ENCODE measurements at regions not wholly inside any gene's neighbourhood (a gene's known extent, or its start where the extent isn't known, plus 50 kb on each side); places are given as distances from the start of the nearest gene placed in this dataset.
A peak's percentile ranks its signal among the peaks of the same experiment; 100 is the strongest.
"Not testable (repeated sequence)": the region's sequence is repeated elsewhere in the genome, so short reads cannot be mapped to it uniquely, and the experiment has no call there.

- no peak for DNase-seq
These were observed 295.4 kb upstream of the DAB2 start for GRCh38 chr5:39720136-39720535.

- DNase-seq, result no peak
These were observed 292.6 kb upstream of the DAB2 start for GRCh38 chr5:39717176-39717897.

GRCh38 chr5:39716532-39717028, 291.8 kb upstream of the DAB2 start:
- DNase-seq, result peak; percentile 36

- peak; percentile 59 for DNase-seq
These were observed 289.4 kb upstream of the DAB2 start for GRCh38 chr5:39714036-39714698.

GRCh38 chr5:39713250-39713916, 288.6 kb upstream of the DAB2 start:
- no peak for DNase-seq

- no peak for DNase-seq
These were observed 287.8 kb upstream of the DAB2 start for GRCh38 chr5:39712316-39713249.

GRCh38 chr5:39711821-39712220, 287.0 kb upstream of the DAB2 start:
- no peak for DNase-seq

- no peak for DNase-seq
These were observed 284.3 kb upstream of the DAB2 start for GRCh38 chr5:39709032-39709431.

- DNase-seq, result no peak
These were observed 278.1 kb upstream of the DAB2 start for GRCh38 chr5:39702928-39703327.

GRCh38 chr5:39700523-39700922, 275.7 kb upstream of the DAB2 start:
- no peak for DNase-seq

- DNase-seq, result no peak
These were observed 274.2 kb upstream of the DAB2 start for GRCh38 chr5:39698838-39699560.

GRCh38 chr5:39697881-39698280, 273.1 kb upstream of the DAB2 start:
- no peak for DNase-seq

- DNase-seq, result no peak
These were observed 272.1 kb upstream of the DAB2 start for GRCh38 chr5:39696672-39697398.

GRCh38 chr5:39691993-39692392, 267.2 kb upstream of the DAB2 start:
- DNase-seq, result no peak

GRCh38 chr5:39691136-39691535, 266.4 kb upstream of the DAB2 start:
- no peak for DNase-seq

- DNase-seq, result no peak
These were observed 265.1 kb upstream of the DAB2 start for GRCh38 chr5:39689919-39690318.

- not testable (repeated sequence) for DNase-seq
These were observed 263.1 kb upstream of the DAB2 start for GRCh38 chr5:39687924-39688323.

- DNase-seq, result no peak
These were observed 255.4 kb upstream of the DAB2 start for GRCh38 chr5:39680213-39680612.

- no peak for DNase-seq
These were observed 253.8 kb upstream of the DAB2 start for GRCh38 chr5:39678534-39678933.

- no peak for DNase-seq
These were observed 250.9 kb upstream of the DAB2 start for GRCh38 chr5:39675676-39676075.
